Lower leg skin (tissue), 3 donors: ENCODE measurements at regions not wholly inside any gene's neighbourhood (a gene's known extent, or its start where the extent isn't known, plus 50 kb on each side); places are given as distances from the start of the nearest gene placed in this dataset.

ENCODE experiments used
- CTCF ChIP-seq, 3 donors: fragments of 450-650 bp; IDR thresholded peaks; one replicate each; pipeline ENCODE4 v1.5.1; 2016; ENCODE audit warnings: antibody characterized with exemption in 3 of 3, mild to moderate bottlenecking in 3 of 3, moderate library complexity in 2 of 3
- POLR2A ChIP-seq, 2 donors: fragments of 450-650 bp; IDR thresholded peaks; one replicate each; pipeline ENCODE4 v1.6.1; 2016 to 2017; ENCODE audit warnings: antibody characterized with exemption in 2 of 2, mild to moderate bottlenecking in 1 of 2, moderate library complexity in 1 of 2

- TF ChIP-seq CTCF (IDR thresholded peaks at IDR 0.05) (no peak), POLR2A (IDR thresholded peaks at IDR 0.05) (no peak)
These were observed 164.2 kb upstream of the SOX5 start for GRCh38 chr12:24113701-24114100.
